NCI-H524 (cell line): ENCODE measurements at regions not wholly inside any gene's neighbourhood (a gene's known extent, or its start where the extent isn't known, plus 50 kb on each side); places are given as distances from the start of the nearest gene placed in this dataset.
"Not testable (repeated sequence)": the region's sequence is repeated elsewhere in the genome, so short reads cannot be mapped to it uniquely, and the experiment has no call there.

ENCODE experiments used
- DNase-seq, 2 experiments: peaks; one replicate each; lab custom pipeline; 2025; lab: John Stamatoyannopoulos, UW

DNA sequence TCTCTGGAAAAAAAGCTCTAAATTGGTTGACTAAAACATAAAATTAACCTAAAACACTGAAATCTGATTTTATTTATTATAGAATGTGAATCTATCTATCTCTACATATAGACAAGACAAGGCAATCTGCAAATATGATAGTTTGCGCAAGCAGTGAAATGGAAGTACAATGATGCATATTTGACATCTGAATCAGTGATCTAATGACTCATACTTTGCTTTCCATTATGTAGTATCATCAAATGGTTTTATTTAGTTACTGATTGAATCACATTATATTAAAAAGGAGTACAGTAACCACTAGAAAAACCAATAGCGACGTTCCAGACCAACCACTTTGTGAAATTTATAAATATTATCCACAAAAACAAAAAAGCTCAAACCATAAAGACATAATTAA, 1969.3 kb downstream of the PCDH7 start:
- no peak for DNase-seq

DNA sequence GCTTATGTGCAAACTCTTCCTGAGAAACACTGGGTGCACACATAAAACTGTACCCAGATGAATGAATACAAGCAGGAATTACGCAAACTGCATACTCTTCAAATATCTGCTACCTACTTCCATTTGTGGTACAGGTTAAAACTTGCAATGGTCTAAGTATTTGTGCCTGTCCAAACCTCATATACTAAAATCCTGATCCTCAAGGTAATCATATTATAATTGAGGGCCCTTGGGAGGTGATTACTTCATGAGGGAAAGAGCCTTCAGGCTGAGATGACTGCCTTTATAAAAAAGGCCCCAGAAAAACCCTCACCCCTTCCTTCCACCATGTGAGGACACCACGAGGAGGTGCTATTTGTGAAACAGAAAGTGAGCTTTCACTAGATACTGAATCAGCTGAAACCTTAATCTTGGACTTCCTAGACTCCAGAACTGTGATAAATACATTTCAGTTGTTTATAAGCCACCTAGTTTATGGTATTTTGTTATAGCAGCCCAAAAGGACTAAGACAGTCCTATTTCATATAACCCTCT, 1977.2 kb downstream of the PCDH7 start:
- DNase-seq: no peak

GRCh38 chr4:32700838-32701237, 1980.7 kb downstream of the PCDH7 start:
- no peak for DNase-seq

GRCh38 chr4:32706893-32707292, 1986.7 kb downstream of the PCDH7 start:
- no peak for DNase-seq

- DNase-seq: not testable (repeated sequence)
Observed at GRCh38 chr4:32716090-32716620, 1996.0 kb downstream of the PCDH7 start.

- DNase-seq: no peak
Observed at GRCh38 chr4:32735856-32736590, 2015.9 kb downstream of the PCDH7 start.

GRCh38 chr4:32744211-32744610, 2024.0 kb downstream of the PCDH7 start:
- DNase-seq: no peak

DNA sequence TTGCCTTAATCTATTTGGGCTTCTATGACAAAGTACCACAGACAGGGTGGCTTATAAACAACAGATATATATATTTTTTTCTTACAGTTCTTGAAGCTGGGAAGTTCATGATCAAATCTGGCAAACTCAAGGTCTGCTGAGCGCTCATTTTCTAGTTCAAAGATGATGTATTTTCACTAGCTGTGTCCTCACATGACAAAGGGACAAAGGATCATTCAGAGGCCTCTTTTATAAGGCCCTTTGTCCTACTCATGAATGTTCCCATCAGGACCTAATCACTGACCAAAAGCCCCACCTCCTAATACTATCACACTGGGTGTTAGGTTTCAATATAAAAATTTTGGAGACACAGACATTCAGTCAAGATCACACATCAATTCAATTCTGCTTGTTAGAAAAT, 2025.2 kb downstream of the PCDH7 start:
- no peak for DNase-seq

GRCh38 chr4:32748061-32748460, 2027.9 kb downstream of the PCDH7 start:
- no peak for DNase-seq

DNA sequence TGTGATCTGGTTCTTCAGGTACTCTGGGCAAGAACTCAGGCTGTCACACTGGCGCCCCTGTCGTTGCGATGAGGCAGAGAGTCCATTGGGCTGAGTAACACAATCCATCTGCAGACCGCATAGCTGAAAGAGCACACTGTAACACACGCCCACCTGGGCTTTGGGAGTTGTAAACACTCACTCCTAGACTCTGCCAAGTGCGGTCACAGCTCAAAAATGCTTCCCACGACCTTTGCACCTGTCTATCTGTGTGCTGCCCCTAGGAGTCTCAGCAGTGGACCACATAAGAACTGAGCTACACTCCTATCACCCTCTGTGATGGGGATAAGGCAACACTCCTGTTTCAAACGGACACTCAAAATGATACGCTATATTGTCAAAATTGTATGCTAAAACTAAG, 2028.3 kb downstream of the PCDH7 start:
- DNase-seq: no peak

DNA sequence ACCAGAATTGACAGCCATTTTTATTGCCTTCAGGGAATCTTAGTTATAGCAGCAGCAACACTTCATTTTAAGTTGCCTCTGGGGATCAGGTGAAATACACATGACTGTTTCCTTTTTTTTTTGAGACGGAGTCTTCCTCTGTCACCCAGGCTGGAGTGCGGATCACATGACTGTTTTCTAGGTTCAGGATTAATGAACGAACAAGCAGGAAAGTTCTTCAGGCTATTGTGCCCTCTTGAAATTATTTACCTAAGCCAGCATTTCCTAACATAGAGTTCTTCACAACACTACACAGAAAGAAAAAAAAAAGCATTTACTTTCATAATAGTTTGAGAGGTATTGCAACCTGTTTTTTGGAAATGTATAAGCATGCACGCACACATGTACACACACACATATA, 2032.8 kb downstream of the PCDH7 start:
- no peak for DNase-seq

DNA sequence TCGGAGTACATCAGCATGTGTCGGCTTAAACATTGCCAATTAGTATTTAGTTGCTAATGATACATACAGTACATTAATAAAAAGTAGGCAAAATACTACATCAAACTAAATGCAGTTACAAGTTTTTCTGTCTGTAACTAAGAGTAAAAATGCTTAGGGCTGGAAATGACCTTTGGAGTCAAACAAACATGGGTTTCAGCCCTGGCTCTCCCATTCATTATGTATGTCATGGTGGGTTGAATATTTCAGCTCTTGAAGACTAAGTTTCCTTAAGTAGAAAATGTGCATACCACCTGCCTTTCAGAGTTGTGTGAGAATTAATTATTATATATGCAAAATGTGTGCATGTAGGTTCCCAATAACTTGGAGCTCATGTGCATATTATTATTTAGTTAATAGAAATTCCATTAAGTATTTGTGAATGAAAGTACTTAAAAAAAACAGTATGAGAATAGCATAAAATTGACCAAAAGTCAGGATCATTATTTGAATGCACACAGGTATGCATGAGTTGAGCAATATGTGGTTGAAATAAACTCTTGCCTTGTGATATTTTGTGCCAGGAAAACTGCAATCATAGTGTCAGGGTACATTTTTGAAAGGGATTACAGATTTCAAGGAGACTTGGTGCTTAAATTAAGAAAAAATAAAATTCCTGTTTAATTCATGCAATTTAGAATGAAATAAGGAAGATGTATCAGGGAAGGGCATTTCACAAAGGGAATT, 2048.7 kb downstream of the PCDH7 start:
- DNase-seq: no peak

DNA sequence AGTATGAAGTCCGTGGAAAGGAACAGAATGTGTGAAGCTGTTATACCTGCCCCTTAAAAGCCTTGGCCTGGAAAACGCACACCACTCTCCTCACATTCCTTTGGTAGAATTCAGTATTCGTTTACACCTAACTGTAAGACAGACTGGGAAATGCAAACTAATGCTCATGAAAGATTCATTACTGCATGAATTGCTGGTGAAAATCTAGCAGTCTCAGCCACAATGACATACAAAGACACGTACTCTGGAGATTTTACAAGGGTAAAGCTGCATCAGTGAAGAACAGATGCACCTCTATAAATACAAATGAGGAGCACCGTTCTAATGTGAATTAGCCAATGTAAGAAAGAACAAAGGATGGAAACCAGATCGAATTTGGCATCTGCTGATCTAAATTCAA, 2051.3 kb downstream of the PCDH7 start:
- no peak for DNase-seq

- peak in 1 of 2 experiments; percentile 49 for DNase-seq
Observed at GRCh38 chr4:32775049-32775448, 2054.9 kb downstream of the PCDH7 start.

DNA sequence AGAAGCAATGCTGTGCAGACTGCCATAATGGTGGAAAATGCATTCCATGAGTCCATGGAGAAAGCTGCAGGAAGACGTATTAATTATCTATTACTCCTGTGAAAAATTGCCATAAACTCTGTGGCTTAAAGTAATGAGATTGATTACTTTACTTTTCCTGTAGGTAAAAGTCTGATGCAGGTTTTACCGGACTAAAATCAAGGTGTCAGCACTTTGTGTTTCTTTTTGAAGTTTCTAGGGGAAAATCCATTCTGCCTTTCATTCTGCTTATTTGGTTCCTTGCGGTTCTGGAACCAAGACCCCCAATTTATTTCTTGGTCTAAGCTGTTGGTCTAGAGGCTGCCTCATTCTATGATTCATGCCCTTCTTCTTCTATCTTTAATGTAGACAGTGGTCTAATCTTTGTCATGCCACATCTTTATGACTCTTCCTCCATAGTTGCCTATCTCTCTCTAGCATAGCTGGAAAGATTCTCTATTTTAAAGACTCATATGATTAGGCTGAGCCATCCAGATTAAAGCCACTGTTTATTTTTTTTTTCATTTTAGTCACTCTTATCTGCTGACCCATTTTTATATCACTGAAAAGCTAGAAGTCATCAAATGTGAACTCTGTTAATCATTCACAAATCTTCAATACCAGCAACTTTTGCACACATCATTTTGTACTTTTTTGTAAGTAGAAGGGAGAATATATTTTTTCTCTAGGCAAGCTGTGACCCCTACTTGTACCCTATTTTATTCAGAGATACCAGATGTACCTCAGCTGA, 2056.4 kb downstream of the PCDH7 start:
- no peak for DNase-seq

- DNase-seq: no peak
Observed at GRCh38 chr4:32778025-32778424, 2057.9 kb downstream of the PCDH7 start.

DNA sequence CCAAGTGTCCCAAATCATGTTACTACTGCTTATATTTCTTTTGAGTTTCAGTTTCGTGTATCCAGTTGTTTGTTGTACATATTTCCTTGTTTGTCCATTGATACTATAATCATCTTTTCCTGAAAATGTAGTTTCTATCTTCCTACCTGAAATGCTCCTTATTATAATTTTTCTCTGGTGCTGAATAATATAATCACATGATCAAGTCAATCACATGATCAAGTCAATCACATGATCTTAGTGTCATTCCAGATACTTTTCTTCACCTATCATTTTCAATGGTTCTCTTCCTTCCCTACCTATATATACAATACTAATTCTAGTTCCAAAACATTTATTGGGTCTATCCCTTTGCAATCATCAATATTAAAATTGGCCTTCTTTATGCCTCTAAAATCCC, 2058.8 kb downstream of the PCDH7 start:
- no peak for DNase-seq

DNA sequence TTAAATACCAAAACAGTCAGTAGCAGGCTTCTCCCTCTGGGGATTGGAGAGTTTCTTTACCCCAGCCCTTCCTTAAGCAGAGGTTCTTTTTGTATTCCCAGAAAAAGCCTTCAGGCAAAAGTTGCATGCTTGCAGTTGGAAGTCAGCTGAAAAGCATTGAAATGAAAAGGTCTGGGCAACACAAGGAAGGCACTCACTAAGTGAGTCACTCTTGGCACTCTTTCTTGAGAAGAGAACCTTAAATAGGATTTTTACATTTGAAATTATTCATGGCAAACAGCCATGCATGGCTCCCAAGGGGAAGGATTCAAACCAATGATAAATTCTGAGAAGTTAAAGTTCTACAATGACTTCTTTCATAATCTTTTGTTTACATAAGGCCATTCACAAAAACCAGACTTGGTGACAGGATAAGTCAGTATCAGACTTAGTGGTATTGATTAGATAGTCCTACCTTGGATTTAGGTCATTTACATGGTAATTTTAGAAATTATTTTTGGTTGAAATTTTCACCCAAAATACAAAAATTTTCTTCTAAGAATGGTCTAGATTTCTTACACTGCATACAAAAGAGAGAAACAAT, 2068.9 kb downstream of the PCDH7 start:
- no peak for DNase-seq

DNA sequence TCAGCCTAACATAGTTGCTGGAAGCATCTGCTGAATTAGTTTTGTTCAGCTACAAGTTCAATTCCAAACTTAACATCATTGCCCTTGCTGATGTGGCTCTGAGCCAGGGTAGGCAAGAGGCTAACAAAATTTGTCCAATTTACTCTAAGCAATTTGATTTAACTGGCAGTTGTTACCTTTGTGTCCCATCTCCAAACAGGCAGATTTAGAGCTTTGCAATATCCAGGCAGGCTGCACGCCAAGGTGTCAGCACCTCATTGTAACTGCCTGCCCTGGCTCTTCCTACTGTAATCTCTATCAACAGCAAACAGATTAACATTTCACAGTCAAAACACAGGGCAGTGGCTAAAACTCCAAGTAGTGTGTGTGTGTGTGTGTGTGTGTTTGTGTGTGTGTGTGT, 2070.6 kb downstream of the PCDH7 start:
- DNase-seq: no peak

- DNase-seq: no peak
Observed at GRCh38 chr4:32798471-32799159, 2078.4 kb downstream of the PCDH7 start.

- no peak for DNase-seq
Observed at GRCh38 chr4:32824336-32824735, 2104.2 kb downstream of the PCDH7 start.
